A549 (cell line): ENCODE measurements at regions not wholly inside any gene's neighbourhood (a gene's known extent, or its start where the extent isn't known, plus 50 kb on each side); places are given as distances from the start of the nearest gene placed in this dataset.

Experiments
- BHLHE40 ChIP-seq: IDR thresholded peaks from 2 replicates; pipeline ENCODE4 v1.6.1; 2012; ENCODE audit warnings: low read depth, low read length, inconsistent platforms
- CTCF ChIP-seq: fragments of >200 bp; sonication (Bioruptor Twin); formaldehyde crosslinking; IDR thresholded peaks from 3 replicates; pipeline ENCODE4 v1.5.1; 2016
- FOSL2 ChIP-seq, 2 experiments: fragments of 450-650 bp in 1 of 2; fragments of >200 bp in 1 of 2; sonication (Bioruptor Twin) in 1 of 2; formaldehyde crosslinking; IDR thresholded peaks; 2 replicates each; pipeline versions ENCODE4 v1.5.0 to v1.6.1; 2016 to 2020; ENCODE audit warnings: mild to moderate bottlenecking in 1 of 2, moderate library complexity in 1 of 2
- HOXA7 ChIP-seq: fragments of 250-450 bp; sonication (Bioruptor Pico); IDR thresholded peaks from 2 replicates; pipeline ENCODE4 v1.5.0; 2020; ENCODE audit warnings: mild to moderate bottlenecking, moderate library complexity
- KDM5A ChIP-seq: fragments of 200-600 bp; sonication (generic); IDR thresholded peaks from 2 replicates; pipeline ENCODE4 v1.6.1; 2016; ENCODE audit warnings: antibody characterized with exemption, mild to moderate bottlenecking
- MYC ChIP-seq: IDR thresholded peaks from 2 replicates; pipeline ENCODE4 v1.6.1; 2012; ENCODE audit warnings: mild to moderate bottlenecking, inconsistent platforms, low read length, improper control_type of control experiment, borderline replicate concordance
- POLR2A ChIP-seq: IDR thresholded peaks from 2 replicates; pipeline ENCODE4 v1.6.1; 2012; ENCODE audit warnings: mild to moderate bottlenecking, low read length
- RAD21 ChIP-seq, 2 experiments: fragments of >200 bp in 1 of 2; sonication (Bioruptor Twin) in 1 of 2; formaldehyde crosslinking in 1 of 2; IDR thresholded peaks in 1 of 2; conservative IDR thresholded peaks in 1 of 2; 2 replicates in 1 of 2; 3 replicates in 1 of 2; pipeline ENCODE4 v1.6.1; 2012 to 2018; ENCODE audit warnings: inconsistent platforms in 1 of 2
- USF2 ChIP-seq: fragments of 450-650 bp; IDR thresholded peaks from 2 replicates; pipeline ENCODE4 v1.6.1; 2014; ENCODE audit warnings: antibody characterized with exemption

GRCh38 chr20:40628877-40629276 is 60.2 kb downstream of the MAFB start:
- TF ChIP-seq CTCF: no peak
- TF ChIP-seq BHLHE40: no peak
- no peak for TF ChIP-seq KDM5A
- TF ChIP-seq FOSL2 (IDR thresholded peaks at IDR 0.05): no peak
- no peak for TF ChIP-seq FOSL2 (CRISPR knock-in tag; IDR thresholded peaks at IDR 0.05)
- TF ChIP-seq USF2: no peak
- TF ChIP-seq HOXA7: no peak
- no peak for TF ChIP-seq RAD21 (conservative IDR thresholded peaks at IDR 0.05 in 1 of 2, IDR thresholded peaks at IDR 0.05 in 1 of 2)
- TF ChIP-seq MYC: no peak
- TF ChIP-seq POLR2A: no peak
